ENCODE measurements at regions not wholly inside any gene's neighbourhood (a gene's known extent, or its start where the extent isn't known, plus 50 kb on each side); places are given as distances from the start of the nearest gene placed in this dataset.

DNA sequence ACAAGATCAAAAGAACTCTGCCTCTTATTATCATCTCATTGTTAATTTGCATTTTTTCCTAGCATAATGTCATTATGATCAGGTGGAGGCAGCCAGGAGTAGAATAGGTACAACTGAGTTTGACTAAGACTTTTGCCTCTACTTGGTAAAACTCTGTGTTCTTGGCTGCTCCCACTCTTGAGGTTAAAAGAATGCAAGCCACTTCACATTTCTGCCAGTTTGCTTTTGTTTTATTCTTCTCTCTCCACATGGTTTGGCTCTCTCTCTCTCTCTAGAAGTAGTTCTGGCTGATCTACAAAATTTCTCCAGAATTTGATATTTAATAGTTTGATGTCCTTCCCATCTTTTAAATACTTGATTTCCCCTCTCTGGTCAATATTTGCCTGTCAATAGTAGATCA, 170.7 kb upstream of the E2F7 start:
- no peak overlapping the region for H3K27ac ChIP-seq
- TF ChIP-seq CTCF (conservative IDR thresholded peaks at IDR 0.05) (no peak), ZFX (IDR thresholded peaks at IDR 0.05) (no peak)

DNA sequence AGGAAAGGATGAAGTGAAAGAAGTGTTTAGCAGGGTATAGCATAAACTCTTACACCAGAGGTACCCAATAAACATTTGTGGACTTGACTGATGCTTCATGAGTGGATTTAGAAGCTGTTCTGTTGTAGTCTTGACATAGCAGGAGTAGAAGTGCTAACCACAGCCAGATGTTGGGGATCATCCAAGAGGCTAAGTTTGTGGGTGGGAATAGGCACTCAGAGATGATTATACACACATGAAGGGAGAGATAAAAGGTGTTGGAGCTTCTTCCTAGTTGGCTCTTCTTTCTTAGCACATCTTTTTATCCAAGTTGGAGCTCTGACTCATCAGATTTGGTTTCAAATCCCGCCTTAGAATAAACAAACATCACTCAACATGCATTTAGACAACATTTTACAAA, 166.7 kb upstream of the E2F7 start:
- TF ChIP-seq CTCF (conservative IDR thresholded peaks at IDR 0.05) (no peak), ZFX (IDR thresholded peaks at IDR 0.05) (no peak)
- H3K27ac ChIP-seq: peak overlapping the region; percentile 25; the same call in 1 of the 2 replicates

DNA sequence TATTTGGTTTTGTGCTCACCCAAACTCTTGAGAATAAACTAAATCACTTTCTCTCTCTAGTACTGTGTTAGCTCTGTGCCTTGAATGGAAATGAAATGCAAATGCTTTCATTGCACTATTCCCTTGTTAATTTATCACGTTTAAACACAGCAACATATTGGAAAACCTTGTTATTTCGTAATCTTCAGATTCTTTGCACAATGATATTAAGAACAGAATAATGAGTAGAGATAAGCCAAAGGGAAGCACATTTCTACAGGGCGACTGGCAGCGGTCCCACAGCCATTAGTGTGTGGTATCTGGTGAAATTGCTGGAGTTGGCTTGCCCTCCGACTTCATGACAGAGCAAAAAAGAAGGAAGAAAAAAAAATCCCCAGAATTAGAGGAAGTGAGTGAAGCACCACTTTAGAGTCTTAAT, 166.1 kb upstream of the E2F7 start:
- peak overlapping the region; percentile 25; the same call in 1 of the 2 replicates for H3K27ac ChIP-seq
- TF ChIP-seq ZFX (IDR thresholded peaks at IDR 0.05): no peak
- TF ChIP-seq CTCF (conservative IDR thresholded peaks at IDR 0.05): no peak

GRCh38 chr12:77229640-77230442, 164.5 kb upstream of the E2F7 start:
- no peak for TF ChIP-seq CTCF (conservative IDR thresholded peaks at IDR 0.05)
- no peak overlapping the region for H3K27ac ChIP-seq

- no peak overlapping the region for H3K27ac ChIP-seq
- TF ChIP-seq CTCF (conservative IDR thresholded peaks at IDR 0.05) (no peak), ZFX (IDR thresholded peaks at IDR 0.05) (no peak)
Observed at GRCh38 chr12:77228376-77228775, 163.0 kb upstream of the E2F7 start.

DNA sequence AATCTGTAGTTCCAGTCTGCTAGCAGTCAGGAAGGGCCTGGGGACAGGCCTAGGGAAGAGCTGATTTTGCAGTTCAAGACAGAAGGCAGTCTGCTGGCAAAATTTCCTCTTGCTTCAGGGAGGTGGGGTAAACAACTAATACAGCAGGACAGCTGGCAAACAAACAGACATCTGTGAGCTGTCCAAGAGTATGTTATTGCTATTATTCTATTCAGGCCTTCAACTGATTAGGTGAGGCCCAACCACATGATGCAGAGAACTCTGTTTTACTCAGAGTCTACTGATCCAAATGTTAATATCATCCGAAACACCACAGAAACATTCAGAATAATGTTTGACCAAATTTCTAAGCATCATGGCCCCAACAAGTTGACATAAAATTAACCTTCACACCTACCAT, 161.0 kb upstream of the E2F7 start:
- no peak overlapping the region for H3K27ac ChIP-seq
- TF ChIP-seq CTCF (conservative IDR thresholded peaks at IDR 0.05) (no peak), ZFX (IDR thresholded peaks at IDR 0.05) (no peak)

GRCh38 chr12:77225373-77225772, 160.0 kb upstream of the E2F7 start:
- no peak overlapping the region for H3K27ac ChIP-seq
- TF ChIP-seq ZFX (IDR thresholded peaks at IDR 0.05): no peak
- no peak for TF ChIP-seq CTCF (conservative IDR thresholded peaks at IDR 0.05)
